ENCODE measurements at regions not wholly inside any gene's neighbourhood (a gene's known extent, or its start where the extent isn't known, plus 50 kb on each side); places are given as distances from the start of the nearest gene placed in this dataset.

GRCh38 chr4:85125688-85126087, 159.2 kb upstream of the WDFY3 start:
- Histone ChIP-seq H3F3A (ENCODE audit: insufficient read depth, low read length) (no peaks in the 10 kb centered on the region), H3K27me3 (ENCODE audit: insufficient read depth, low read length) (no peaks in the 10 kb centered on the region), H3K79me2 (ENCODE audit: insufficient read depth, low read length) (no peaks in the 10 kb centered on the region), H3K9me2 (ENCODE audit: low read depth, low read length) (no peaks in the 10 kb centered on the region), H3K9me3 (ENCODE audit: low read length) (no peaks in the 10 kb centered on the region), H4K20me1 (ENCODE audit: insufficient read depth, low read length) (no peaks in the 10 kb centered on the region), H3K4me1 (ENCODE audit: insufficient read depth, low read length, severe bottlenecking) (peaks cover 18% of the 10 kb centered on the region), H3K9ac (ENCODE audit: low read length) (no peak overlapping the region), H3K4me3 (ENCODE audit: low read depth, low read length, poor library complexity, severe bottlenecking) (no peak overlapping the region), H3K36me3 (ENCODE audit: insufficient read depth, low read length) (no peaks in the 10 kb centered on the region), H3K27ac (ENCODE audit: low read depth, low read length, poor library complexity, severe bottlenecking) (no peak overlapping the region), H3K4me2 (ENCODE audit: low read length) (no peak overlapping the region), H2AFZ (ENCODE audit: low read length) (no peak overlapping the region)
- no peak for TF ChIP-seq CTCF (IDR thresholded peaks at IDR 0.05; ENCODE audit: low read length)
- no peak for TF ChIP-seq EZH2 (IDR thresholded peaks at IDR 0.05; ENCODE audit: borderline replicate concordance, low read length)

- Histone ChIP-seq H3K27me3 (ENCODE audit: insufficient read depth, low read length) (no peaks in the 10 kb centered on the region), H3K36me3 (ENCODE audit: insufficient read depth, low read length) (no peaks in the 10 kb centered on the region), H3K27ac (ENCODE audit: low read depth, low read length, poor library complexity, severe bottlenecking) (no peak overlapping the region), H3K9ac (ENCODE audit: low read length) (no peak overlapping the region), H2AFZ (ENCODE audit: low read length) (peak overlapping the region; percentile 99; the same call in 1 of the 2 replicates), H3K9me3 (ENCODE audit: low read length) (no peaks in the 10 kb centered on the region), H3K4me1 (ENCODE audit: insufficient read depth, low read length, severe bottlenecking) (peaks cover 18% of the 10 kb centered on the region), H3K4me3 (ENCODE audit: low read depth, low read length, poor library complexity, severe bottlenecking) (no peak overlapping the region), H3K9me2 (ENCODE audit: low read depth, low read length) (no peaks in the 10 kb centered on the region), H3K79me2 (ENCODE audit: insufficient read depth, low read length) (no peaks in the 10 kb centered on the region), H3F3A (ENCODE audit: insufficient read depth, low read length) (no peaks in the 10 kb centered on the region), H3K4me2 (ENCODE audit: low read length) (peak overlapping the region; percentile 39; the same call in 1 of the 2 replicates), H4K20me1 (ENCODE audit: insufficient read depth, low read length) (no peaks in the 10 kb centered on the region)
- TF ChIP-seq EZH2 (IDR thresholded peaks at IDR 0.05; ENCODE audit: borderline replicate concordance, low read length) (no peak), CTCF (IDR thresholded peaks at IDR 0.05; ENCODE audit: low read length) (no peak)
Measured at GRCh38 chr4:85126991-85127591, 160.6 kb upstream of the WDFY3 start.

GRCh38 chr4:85127653-85128052, 161.2 kb upstream of the WDFY3 start:
- Histone ChIP-seq H3K27me3 (ENCODE audit: insufficient read depth, low read length) (no peaks in the 10 kb centered on the region), H3K27ac (ENCODE audit: low read depth, low read length, poor library complexity, severe bottlenecking) (peak overlapping the region; percentile 33), H4K20me1 (ENCODE audit: insufficient read depth, low read length) (no peaks in the 10 kb centered on the region), H3K79me2 (ENCODE audit: insufficient read depth, low read length) (no peaks in the 10 kb centered on the region), H3K4me3 (ENCODE audit: low read depth, low read length, poor library complexity, severe bottlenecking) (no peak overlapping the region), H2AFZ (ENCODE audit: low read length) (peak overlapping the region; percentile 99), H3F3A (ENCODE audit: insufficient read depth, low read length) (no peaks in the 10 kb centered on the region), H3K36me3 (ENCODE audit: insufficient read depth, low read length) (no peaks in the 10 kb centered on the region), H3K4me2 (ENCODE audit: low read length) (peak overlapping the region; percentile 39; the same call in 1 of the 2 replicates), H3K4me1 (ENCODE audit: insufficient read depth, low read length, severe bottlenecking) (peaks cover 18% of the 10 kb centered on the region), H3K9me2 (ENCODE audit: low read depth, low read length) (no peaks in the 10 kb centered on the region), H3K9me3 (ENCODE audit: low read length) (no peaks in the 10 kb centered on the region), H3K9ac (ENCODE audit: low read length) (peak overlapping the region; percentile 16; the same call in 1 of the 2 replicates)
- TF ChIP-seq CTCF (IDR thresholded peaks at IDR 0.05; ENCODE audit: low read length), result peak; percentile 78
- no peak for TF ChIP-seq EZH2 (IDR thresholded peaks at IDR 0.05; ENCODE audit: borderline replicate concordance, low read length)
